Bronchial epithelial cell (primary cell): ENCODE measurements at regions not wholly inside any gene's neighbourhood (a gene's known extent, or its start where the extent isn't known, plus 50 kb on each side); places are given as distances from the start of the nearest gene placed in this dataset.
"Not testable (repeated sequence)": the region's sequence is repeated elsewhere in the genome, so short reads cannot be mapped to it uniquely, and the experiment has no call there.

Experiments
- DNase-seq: peaks from one replicate; pipeline ENCODE4 v3.0.0-alpha.2; 2010; ENCODE audit warnings: low read depth
- FAIRE-seq: peaks from 2 replicates; lab custom pipeline; 2011; peaks lifted over from hg19 to GRCh38; lab: Jason Lieb, UNC
- H3K27me3 ChIP-seq: 2 replicates; pipeline ENCODE4 v1.5.1; 2011; ENCODE audit warnings: low read length; ENCODE audit not compliant: control insufficient read depth, insufficient read depth
- H3K36me3 ChIP-seq: 2 replicates; pipeline ENCODE4 v1.5.1; 2011; ENCODE audit warnings: low read length; ENCODE audit not compliant: control insufficient read depth, insufficient read depth
- H3K4me3 ChIP-seq: 2 replicates; pipeline ENCODE4 v1.5.1; 2011; ENCODE audit warnings: mild to moderate bottlenecking, low read depth, low read length, control low read depth
- TF ChIP-seq, protein P1 (sequence below): IDR thresholded peaks from 2 replicates; pipeline ENCODE4 v1.5.1; 2011; ENCODE audit warnings: mild to moderate bottlenecking, moderate library complexity, low read length, control low read depth, inconsistent platforms; ENCODE audit not compliant: insufficient read depth, severe bottlenecking

DNA sequence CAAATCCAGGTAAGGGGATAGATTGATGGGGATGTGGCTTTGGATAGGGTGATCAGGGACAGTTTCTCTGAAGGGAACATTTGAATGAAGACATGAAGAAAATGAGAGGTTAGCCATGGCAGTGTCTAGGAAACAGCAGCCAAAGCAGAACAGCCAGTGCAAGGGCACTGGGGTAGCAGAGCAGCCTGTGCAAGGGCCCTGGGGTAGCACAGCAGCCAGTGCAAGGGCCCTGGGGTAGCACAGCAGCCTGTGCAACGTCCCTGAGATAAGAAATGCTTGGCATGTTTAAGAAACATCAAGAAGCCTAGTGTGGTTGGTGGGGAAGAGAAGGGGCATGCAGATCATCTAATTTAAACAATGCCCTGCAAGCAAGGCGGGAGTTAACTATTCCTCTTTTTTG, 128.5 kb downstream of the IRX5 start:
- TF ChIP-seq, protein P1, sequence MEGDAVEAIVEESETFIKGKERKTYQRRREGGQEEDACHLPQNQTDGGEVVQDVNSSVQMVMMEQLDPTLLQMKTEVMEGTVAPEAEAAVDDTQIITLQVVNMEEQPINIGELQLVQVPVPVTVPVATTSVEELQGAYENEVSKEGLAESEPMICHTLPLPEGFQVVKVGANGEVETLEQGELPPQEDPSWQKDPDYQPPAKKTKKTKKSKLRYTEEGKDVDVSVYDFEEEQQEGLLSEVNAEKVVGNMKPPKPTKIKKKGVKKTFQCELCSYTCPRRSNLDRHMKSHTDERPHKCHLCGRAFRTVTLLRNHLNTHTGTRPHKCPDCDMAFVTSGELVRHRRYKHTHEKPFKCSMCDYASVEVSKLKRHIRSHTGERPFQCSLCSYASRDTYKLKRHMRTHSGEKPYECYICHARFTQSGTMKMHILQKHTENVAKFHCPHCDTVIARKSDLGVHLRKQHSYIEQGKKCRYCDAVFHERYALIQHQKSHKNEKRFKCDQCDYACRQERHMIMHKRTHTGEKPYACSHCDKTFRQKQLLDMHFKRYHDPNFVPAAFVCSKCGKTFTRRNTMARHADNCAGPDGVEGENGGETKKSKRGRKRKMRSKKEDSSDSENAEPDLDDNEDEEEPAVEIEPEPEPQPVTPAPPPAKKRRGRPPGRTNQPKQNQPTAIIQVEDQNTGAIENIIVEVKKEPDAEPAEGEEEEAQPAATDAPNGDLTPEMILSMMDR = no peak
- Histone ChIP-seq H3K4me3 (no peak overlapping the region), H3K27me3 (peaks cover 2% of the 10 kb centered on the region), H3K36me3 (no peaks in the 10 kb centered on the region)
- DNase-seq (no peak), FAIRE-seq (no peak)

DNA sequence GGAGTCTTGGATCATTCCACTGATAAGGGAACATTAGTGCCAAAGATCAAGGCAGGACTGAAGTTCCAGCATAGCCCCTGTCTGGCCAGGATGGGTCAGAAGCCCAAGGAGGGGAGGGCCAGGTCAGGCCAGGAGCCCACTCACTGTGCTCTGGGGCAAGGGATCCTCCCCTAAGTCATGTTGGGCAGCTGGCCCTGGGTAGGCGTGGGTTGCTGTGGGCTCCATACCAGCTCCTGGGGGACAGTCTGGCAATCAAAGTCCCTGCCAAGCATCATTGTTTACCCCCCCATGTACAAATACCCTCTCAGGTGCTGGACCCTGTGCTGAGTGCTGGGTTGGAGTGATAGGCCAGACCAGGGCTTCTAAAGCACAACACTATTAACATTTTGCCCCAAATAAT, 130.5 kb downstream of the IRX5 start:
- peak; percentile 58 for FAIRE-seq
- H3K4me3 ChIP-seq = no peak overlapping the region
- no peaks in the 10 kb centered on the region for H3K36me3 ChIP-seq
- TF ChIP-seq, protein P1 = no peak
- H3K27me3 ChIP-seq = peaks cover 2% of the 10 kb centered on the region
- no peak for DNase-seq

DNA sequence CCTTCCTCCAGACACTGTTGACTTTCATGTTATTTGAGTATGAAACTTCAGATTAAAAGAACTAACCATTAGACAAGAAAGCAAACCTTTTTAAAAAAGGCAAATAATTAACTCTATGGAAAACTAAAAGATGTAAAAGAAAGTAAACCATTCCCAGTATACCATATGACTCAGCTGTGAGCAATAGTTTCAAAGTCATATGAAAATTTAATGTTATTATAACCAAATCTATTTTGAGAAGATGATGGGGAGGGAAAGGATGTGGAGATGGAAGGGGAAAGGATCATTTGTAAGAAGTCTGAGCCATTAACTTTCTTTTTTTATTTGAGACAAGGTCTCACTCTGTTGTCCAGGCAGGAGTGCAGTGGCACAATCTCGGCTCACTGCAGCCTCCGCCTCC, 131.8 kb downstream of the IRX5 start:
- no peak overlapping the region for H3K4me3 ChIP-seq
- FAIRE-seq (no peak), DNase-seq (no peak)
- no peaks in the 10 kb centered on the region for H3K27me3 ChIP-seq
- no peaks in the 10 kb centered on the region for H3K36me3 ChIP-seq
- TF ChIP-seq, protein P1 = no peak

DNA sequence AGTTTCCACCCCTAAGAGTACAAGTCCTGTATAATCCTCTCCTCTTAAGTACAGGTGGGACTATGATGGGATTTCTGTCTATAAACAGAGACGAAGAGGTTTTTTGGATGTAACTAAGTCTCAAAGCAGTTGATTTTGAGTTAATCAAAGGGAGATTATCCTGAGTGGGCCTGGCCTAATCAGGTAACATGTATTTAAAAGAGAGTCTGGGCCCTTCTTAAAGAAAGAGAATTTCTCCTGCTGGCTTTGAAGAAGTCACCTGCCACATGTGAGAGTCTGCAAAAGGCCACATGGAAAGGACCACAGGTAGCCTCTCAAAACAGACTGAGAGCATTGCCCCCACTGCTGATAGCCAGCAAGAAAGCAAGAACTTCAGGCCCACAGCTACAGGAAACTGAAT, 142.3 kb downstream of the IRX5 start:
- no peak for FAIRE-seq

DNA sequence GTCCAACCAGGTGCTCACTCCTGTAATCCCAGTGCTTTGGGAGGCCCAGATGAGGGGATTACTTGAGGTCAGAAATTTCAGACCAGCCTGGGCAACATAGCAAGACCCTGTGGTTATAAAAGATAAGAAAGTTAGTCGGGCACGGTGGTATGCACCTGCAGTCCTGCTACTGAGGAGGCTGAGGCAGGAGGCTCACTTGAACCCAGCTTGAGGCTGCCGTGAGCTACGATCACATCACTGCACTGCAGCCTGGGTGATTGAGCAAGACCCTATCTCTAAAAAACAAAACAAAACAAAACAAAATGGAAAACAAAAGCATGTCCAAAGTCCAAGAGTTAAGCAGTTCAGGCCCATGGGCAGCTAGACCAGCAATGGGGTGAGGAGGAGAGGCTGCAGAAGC, 143.2 kb downstream of the IRX5 start:
- Histone ChIP-seq H3K27me3 (no peaks in the 10 kb centered on the region), H3K36me3 (no peaks in the 10 kb centered on the region), H3K4me3 (no peak overlapping the region)
- FAIRE-seq (no peak), DNase-seq (no peak)
- TF ChIP-seq, protein P1 = no peak

More for the DNA sequence above, 142.3 kb downstream of the IRX5 start:
- DNase-seq = no peak
- no peaks in the 10 kb centered on the region for H3K36me3 ChIP-seq
- TF ChIP-seq, protein P1 = no peak
- H3K4me3 ChIP-seq = no peak overlapping the region
- H3K27me3 ChIP-seq = no peaks in the 10 kb centered on the region

DNA sequence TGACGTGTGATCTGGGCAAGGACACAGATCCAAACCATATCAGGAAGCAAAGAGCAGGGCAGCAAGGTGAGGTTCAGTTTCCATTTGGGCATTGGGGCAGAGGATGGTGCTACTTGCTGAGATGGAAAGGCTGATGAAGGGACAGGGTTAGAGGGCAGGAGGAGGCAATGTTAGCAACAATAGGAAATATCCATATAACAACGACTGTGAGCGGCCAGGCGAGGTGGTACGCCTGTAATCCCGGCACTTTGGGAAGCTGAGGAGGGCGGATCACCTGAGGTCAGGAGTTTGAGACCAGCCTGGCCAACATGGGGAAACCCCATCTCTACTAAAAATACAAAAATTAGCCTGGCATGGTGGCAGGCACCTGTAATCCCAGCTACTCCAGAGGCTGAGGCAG, 144.5 kb downstream of the IRX5 start:
- not testable (repeated sequence) for H3K27me3 ChIP-seq, H3K4me3 ChIP-seq, H3K36me3 ChIP-seq, DNase-seq, FAIRE-seq
